NB4 (cell line): ENCODE measurements at regions not wholly inside any gene's neighbourhood (a gene's known extent, or its start where the extent isn't known, plus 50 kb on each side); places are given as distances from the start of the nearest gene placed in this dataset.

Experiments used
- DNase-seq: peaks from one replicate; pipeline ENCODE4 v3.0.0; 2010; ENCODE audit warnings: low read depth
- H3K4me3 ChIP-seq: one replicate; pipeline ENCODE4 v1.5.1; 2011; ENCODE audit warnings: mild to moderate bottlenecking, low read depth, low read length, moderate library complexity
- MAX ChIP-seq: IDR thresholded peaks from 2 replicates; pipeline ENCODE4 v1.6.1; 2011; ENCODE audit warnings: low read depth, low read length
- MYC ChIP-seq: IDR thresholded peaks from 2 replicates; pipeline ENCODE4 v1.6.1; 2011; ENCODE audit warnings: low read depth, low read length
- POLR2A ChIP-seq: IDR thresholded peaks from 2 replicates; pipeline ENCODE4 v1.6.1; 2011; ENCODE audit warnings: mild to moderate bottlenecking; ENCODE audit not compliant: insufficient read length; ENCODE audit errors: extremely low read depth
- TF ChIP-seq, protein P1 (sequence below): IDR thresholded peaks from one replicate; pipeline ENCODE4 v1.5.1; 2012; ENCODE audit warnings: low read depth, low read length

- no peak overlapping the region for H3K4me3 ChIP-seq
- TF ChIP-seq MYC (no peak), POLR2A (no peak), MAX (no peak)
- TF ChIP-seq, protein P1, sequence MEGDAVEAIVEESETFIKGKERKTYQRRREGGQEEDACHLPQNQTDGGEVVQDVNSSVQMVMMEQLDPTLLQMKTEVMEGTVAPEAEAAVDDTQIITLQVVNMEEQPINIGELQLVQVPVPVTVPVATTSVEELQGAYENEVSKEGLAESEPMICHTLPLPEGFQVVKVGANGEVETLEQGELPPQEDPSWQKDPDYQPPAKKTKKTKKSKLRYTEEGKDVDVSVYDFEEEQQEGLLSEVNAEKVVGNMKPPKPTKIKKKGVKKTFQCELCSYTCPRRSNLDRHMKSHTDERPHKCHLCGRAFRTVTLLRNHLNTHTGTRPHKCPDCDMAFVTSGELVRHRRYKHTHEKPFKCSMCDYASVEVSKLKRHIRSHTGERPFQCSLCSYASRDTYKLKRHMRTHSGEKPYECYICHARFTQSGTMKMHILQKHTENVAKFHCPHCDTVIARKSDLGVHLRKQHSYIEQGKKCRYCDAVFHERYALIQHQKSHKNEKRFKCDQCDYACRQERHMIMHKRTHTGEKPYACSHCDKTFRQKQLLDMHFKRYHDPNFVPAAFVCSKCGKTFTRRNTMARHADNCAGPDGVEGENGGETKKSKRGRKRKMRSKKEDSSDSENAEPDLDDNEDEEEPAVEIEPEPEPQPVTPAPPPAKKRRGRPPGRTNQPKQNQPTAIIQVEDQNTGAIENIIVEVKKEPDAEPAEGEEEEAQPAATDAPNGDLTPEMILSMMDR = no peak
- DNase-seq = no peak
These were observed 89.2 kb downstream of the PTPRS start for GRCh38 chr19:5251096-5252065.

GRCh38 chr19:5250127-5250659 is 90.4 kb downstream of the PTPRS start:
- no peak overlapping the region for H3K4me3 ChIP-seq
- no peak for DNase-seq
- TF ChIP-seq POLR2A (no peak), MAX (no peak), MYC (no peak)
- TF ChIP-seq, protein P1 = no peak

GRCh38 chr19:5249526-5249925 is 91.1 kb downstream of the PTPRS start:
- H3K4me3 ChIP-seq = no peak overlapping the region
- no peak for DNase-seq
- TF ChIP-seq POLR2A = no peak
- TF ChIP-seq, protein P1 = no peak
- no peak for TF ChIP-seq MYC
- TF ChIP-seq MAX = no peak

DNA sequence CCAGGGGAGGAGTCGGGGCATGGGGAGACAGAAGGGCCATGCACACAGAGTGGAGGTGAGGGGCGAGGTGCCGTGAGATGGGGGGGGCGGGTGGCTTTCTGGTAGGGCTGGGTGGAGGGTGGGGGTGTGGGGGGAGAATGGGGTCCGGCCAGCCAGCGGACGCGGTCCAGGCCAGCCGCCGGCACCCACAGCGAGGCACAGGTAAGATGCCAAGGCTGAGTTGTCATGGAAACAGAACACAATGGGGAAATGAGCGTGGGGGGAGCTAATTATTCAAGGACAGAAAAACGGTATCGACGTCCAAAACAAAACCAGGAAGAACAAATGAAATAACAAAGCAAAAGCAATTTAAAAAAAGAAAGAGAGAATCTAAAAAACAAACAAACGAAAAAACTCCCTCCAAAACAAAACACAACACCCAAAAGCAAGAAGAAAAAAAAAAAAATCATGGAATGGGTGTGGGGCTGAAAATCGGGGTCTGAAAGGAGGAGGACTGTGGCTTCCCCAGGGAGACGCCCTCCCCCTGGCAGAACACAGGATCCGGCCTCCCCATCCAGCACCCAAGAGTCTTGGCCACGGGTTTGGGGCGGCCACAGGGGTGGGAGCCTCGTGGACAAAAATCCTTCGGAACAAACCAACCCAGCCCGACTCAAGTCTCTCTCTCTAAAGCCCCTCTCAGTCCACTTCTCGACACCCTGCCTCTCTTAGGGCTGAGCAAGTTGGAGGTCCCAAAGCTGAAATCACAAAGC is 92.5 kb downstream of the PTPRS start:
- TF ChIP-seq, protein P1 = no peak
- TF ChIP-seq MYC (no peak), POLR2A (no peak), MAX (no peak)
- no peak for DNase-seq
- no peak overlapping the region for H3K4me3 ChIP-seq

GRCh38 chr19:5246554-5247155 is 94.0 kb downstream of the PTPRS start:
- TF ChIP-seq MAX (no peak), MYC (no peak), POLR2A (no peak)
- TF ChIP-seq, protein P1 = no peak
- DNase-seq = no peak
- H3K4me3 ChIP-seq = no peak overlapping the region
